ENCODE measurements at regions not wholly inside any gene's neighbourhood (a gene's known extent, or its start where the extent isn't known, plus 50 kb on each side); places are given as distances from the start of the nearest gene placed in this dataset.

- DNase-seq (ENCODE audit: extremely low spot score): no peak
- no peak for TF ChIP-seq CTCF (IDR thresholded peaks at IDR 0.05; ENCODE audit: control extremely low read depth, extremely low read depth, low read depth, missing control alignments)
- ChIA-PET POLR2A (no interaction called here), CTCF (no interaction called here)
These were observed 310.3 kb downstream of the NXPE2 start for GRCh38 chr11:114988644-114989043.

DNA sequence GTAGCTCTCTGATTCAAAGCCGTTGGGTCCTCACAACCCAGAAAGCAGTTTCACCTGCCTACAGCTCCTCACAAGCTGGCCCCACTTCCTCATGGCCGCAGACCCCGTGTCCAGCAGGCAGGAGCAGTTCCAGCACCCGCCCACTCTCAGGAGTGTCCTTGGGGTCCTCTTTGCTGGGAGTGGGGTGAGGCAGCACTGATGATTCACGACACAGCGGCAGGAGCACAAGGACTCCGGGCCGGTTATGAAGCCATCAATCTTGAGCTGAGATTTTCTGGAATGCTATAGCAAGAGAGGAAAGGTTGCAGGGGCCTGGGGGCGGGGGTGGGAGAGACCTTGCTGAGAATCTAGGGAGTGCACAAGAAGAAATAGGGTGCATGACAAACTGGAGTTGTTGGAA, 311.2 kb downstream of the NXPE2 start:
- DNase-seq (ENCODE audit: extremely low spot score): no peak
- POLR2A ChIA-PET: no interaction called here
- CTCF ChIA-PET: no interaction called here
- TF ChIP-seq CTCF (IDR thresholded peaks at IDR 0.05; ENCODE audit: control extremely low read depth, extremely low read depth, low read depth, missing control alignments): no peak

- DNase-seq (ENCODE audit: extremely low spot score): no peak
These were observed 327.3 kb downstream of the NXPE2 start for GRCh38 chr11:115005663-115006062.

DNA sequence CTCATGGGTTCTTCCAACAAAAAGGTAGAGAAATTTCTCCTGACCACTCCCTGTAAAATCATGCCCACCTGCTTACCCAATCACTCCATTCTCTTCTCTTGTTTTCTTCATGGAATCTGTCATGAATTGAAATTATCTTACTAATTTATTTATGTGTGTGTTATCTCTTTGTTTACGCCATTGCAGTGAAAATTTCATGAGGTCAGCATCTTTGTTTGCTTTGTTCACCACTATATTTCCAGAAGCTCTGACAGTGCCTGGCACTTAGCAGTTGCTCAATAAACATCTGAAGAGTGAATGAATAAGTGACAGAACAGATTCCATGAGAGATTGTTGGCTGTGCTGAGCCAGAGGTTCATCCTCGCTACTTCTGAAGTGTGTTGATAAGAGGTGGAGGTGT, 329.5 kb downstream of the NXPE2 start:
- DNase-seq (ENCODE audit: extremely low spot score): no peak
- no peak for TF ChIP-seq CTCF (IDR thresholded peaks at IDR 0.05; ENCODE audit: control extremely low read depth, extremely low read depth, low read depth, missing control alignments)
- ChIA-PET CTCF (no interaction called here), POLR2A (no interaction called here)

More at GRCh38 chr11:115005663-115006062, 327.3 kb downstream of the NXPE2 start:
- CTCF ChIA-PET: no interaction called here
- no peak for TF ChIP-seq CTCF (IDR thresholded peaks at IDR 0.05; ENCODE audit: control extremely low read depth, extremely low read depth, low read depth, missing control alignments)
- POLR2A ChIA-PET: no interaction called here

- no peak for DNase-seq (ENCODE audit: extremely low spot score)
- ChIA-PET CTCF (no interaction called here), POLR2A (no interaction called here)
- TF ChIP-seq CTCF (IDR thresholded peaks at IDR 0.05; ENCODE audit: control extremely low read depth, extremely low read depth, low read depth, missing control alignments): no peak
These were observed 330.5 kb downstream of the NXPE2 start for GRCh38 chr11:115008799-115009198.

DNA sequence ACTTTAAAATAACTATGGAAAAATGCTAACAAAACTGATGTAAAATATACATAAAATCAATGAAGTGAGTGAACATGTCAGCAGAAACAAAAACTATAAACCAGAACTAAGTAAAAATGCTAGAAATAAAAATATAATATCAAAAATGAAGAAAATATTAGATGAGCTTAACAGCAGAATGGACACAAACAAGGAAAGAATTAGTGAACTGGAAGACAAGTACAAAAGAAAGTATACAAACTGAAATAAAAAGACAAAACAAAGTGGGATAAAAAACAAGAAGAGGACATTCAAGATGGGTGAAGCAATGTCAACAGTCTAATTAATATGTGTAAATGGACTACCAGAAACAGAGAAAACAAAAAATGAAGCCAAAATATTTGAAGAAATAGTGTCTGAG, 339.2 kb downstream of the NXPE2 start:
- no peak for TF ChIP-seq CTCF (IDR thresholded peaks at IDR 0.05; ENCODE audit: control extremely low read depth, extremely low read depth, low read depth, missing control alignments)
- no peak for DNase-seq (ENCODE audit: extremely low spot score)
- CTCF ChIA-PET: no interaction called here
- POLR2A ChIA-PET: no interaction called here

- no peak for TF ChIP-seq CTCF (IDR thresholded peaks at IDR 0.05; ENCODE audit: control extremely low read depth, extremely low read depth, low read depth, missing control alignments)
- DNase-seq (ENCODE audit: extremely low spot score): no peak
- ChIA-PET POLR2A (no interaction called here), CTCF (no interaction called here)
These were observed 351.8 kb downstream of the NXPE2 start for GRCh38 chr11:115030166-115030565.

All from GM10248 (cell line).